Vagina (tissue), 2 donors: ENCODE measurements at regions not wholly inside any gene's neighbourhood (a gene's known extent, or its start where the extent isn't known, plus 50 kb on each side); places are given as distances from the start of the nearest gene placed in this dataset.

ENCODE experiments used
- CTCF ChIP-seq, 3 experiments: fragments of 450-650 bp in 2 of 3; fragments of 200-600 bp in 1 of 3; sonication (generic) in 1 of 3; IDR thresholded peaks; one replicate each; pipeline ENCODE4 v1.5.1; 2017 to 2019; ENCODE audit warnings: antibody characterized with exemption in 3 of 3, mild to moderate bottlenecking in 2 of 3, moderate library complexity in 2 of 3
- POLR2A ChIP-seq, 2 donors: fragments of 450-650 bp; IDR thresholded peaks; one replicate each; pipeline ENCODE4 v1.6.1; 2017; ENCODE audit warnings: antibody characterized with exemption in 2 of 2, mild to moderate bottlenecking in 2 of 2, moderate library complexity in 2 of 2
- POLR2AphosphoS5 ChIP-seq, 2 donors: sonication (generic); formaldehyde crosslinking; IDR thresholded peaks; one replicate each; pipeline ENCODE4 v1.9.0; 2017; ENCODE audit warnings: antibody characterized with exemption in 2 of 2, mild to moderate bottlenecking in 2 of 2, low read depth in 1 of 2; ENCODE audit not compliant: insufficient read depth in 1 of 2

- TF ChIP-seq CTCF (IDR thresholded peaks at IDR 0.05) (no peak), POLR2A (IDR thresholded peaks at IDR 0.05) (no peak), POLR2AphosphoS5 (IDR thresholded peaks at IDR 0.05; ENCODE audit: insufficient read depth in 1 of 2, low read depth in 1 of 2) (no peak)
These were observed 347.9 kb upstream of the ADGRL2 start for GRCh38 chr1:81452693-81453366.
